GM15510 (cell line): ENCODE measurements at regions not wholly inside any gene's neighbourhood (a gene's known extent, or its start where the extent isn't known, plus 50 kb on each side); places are given as distances from the start of the nearest gene placed in this dataset.

Experiments
- POLR2A ChIP-seq: IDR thresholded peaks from 3 replicates; pipeline ENCODE4 v1.6.1; 2011; ENCODE audit warnings: borderline replicate concordance; ENCODE audit not compliant: insufficient read length; ENCODE audit errors: extremely low read depth

DNA sequence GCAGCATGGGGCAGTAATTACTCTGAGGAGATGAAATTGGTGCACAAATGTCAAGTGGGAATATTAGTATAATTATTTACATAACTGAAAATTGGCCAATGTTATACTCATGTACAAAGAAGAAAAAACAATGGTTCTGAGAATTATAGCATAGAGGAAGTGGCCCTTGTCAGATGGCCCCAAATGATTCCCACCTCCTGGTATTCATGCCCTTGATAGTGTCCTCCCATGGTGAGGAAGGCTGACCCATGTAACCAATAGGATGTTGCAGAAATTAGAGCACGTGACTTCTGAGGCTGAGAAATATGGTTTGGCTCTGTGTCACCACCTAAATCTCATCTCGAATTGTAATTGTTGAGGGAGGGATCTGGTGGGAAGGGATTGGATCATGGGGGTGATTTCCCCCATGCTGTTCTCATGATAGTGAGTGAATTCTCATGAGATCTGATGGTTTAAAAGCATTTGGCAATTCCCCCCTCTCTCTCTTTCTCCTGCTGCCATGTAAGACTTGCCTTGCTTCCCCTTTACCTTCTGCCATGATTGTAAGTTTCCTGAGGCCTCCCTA, 368.5 kb downstream of the SHQ1 start:
- TF ChIP-seq POLR2A: no peak

DNA sequence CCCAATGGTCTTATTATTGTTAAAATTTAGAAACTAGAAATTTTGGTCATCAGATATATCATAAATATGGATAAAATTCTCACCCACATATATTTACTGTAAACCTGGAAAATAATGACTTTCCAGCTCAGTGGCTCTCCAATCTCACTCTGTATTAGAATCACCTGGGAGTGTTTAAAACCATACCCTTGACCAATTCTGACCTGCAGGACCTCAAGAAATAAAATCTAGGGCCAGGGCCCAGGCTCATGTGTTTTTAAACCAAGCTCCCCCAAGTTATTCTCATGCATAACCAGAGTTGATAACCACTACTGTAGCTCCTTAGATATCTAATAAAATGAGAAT, 372.1 kb downstream of the SHQ1 start:
- TF ChIP-seq POLR2A: no peak

GRCh38 chr3:72475258-72476138, 372.7 kb downstream of the SHQ1 start:
- no peak for TF ChIP-seq POLR2A

GRCh38 chr3:72474775-72475174, 373.5 kb downstream of the SHQ1 start:
- no peak for TF ChIP-seq POLR2A

DNA sequence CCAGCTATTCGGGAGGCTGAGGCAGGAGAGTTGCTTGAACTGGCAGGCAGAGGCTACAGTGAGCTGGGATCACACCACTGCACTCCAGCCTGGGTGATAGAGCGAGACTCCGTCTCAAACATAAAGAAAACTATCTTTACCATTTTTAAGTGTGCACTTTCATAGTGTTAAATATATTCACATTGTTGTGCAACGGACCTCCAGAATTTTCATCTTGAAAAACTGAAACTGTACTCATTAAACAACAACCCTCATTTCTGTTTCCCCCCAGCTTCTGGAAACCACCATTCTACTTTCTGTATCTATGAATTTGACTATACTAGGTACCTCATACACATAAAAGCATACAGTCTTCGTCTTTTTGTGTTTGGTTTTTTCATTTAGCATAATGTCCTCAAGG, 375.1 kb downstream of the SHQ1 start:
- TF ChIP-seq POLR2A: no peak

DNA sequence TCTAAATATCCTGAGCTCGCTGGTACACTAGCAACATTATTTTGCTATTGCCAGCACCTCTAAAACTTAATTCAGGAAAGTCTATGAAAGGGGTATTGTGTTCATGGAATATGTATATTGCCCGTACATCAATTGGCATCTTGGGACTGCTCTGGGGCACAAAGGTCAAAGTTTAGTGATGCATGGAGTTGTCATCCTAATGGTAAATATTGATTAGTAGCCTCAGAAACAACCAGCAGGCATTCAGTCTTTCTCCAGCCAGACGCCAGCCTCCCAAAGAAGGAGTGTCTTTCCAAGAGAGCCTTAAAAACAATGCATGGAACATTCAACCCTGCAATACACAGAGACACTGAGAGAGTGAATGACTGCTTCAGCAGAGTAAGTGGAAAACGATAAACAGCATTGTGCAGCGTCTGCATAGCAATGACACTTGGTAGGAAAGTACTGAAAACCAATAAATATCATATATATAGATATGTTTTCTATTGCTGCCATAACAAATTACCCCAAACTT, 377.3 kb downstream of the SHQ1 start:
- no peak for TF ChIP-seq POLR2A

- TF ChIP-seq POLR2A: no peak
These were observed 382.4 kb downstream of the SHQ1 start for GRCh38 chr3:72465853-72466252.

- TF ChIP-seq POLR2A: no peak
These were observed 385.2 kb downstream of the SHQ1 start for GRCh38 chr3:72463083-72463482.

- no peak for TF ChIP-seq POLR2A
These were observed 385.6 kb downstream of the SHQ1 start for GRCh38 chr3:72462595-72463011.

DNA sequence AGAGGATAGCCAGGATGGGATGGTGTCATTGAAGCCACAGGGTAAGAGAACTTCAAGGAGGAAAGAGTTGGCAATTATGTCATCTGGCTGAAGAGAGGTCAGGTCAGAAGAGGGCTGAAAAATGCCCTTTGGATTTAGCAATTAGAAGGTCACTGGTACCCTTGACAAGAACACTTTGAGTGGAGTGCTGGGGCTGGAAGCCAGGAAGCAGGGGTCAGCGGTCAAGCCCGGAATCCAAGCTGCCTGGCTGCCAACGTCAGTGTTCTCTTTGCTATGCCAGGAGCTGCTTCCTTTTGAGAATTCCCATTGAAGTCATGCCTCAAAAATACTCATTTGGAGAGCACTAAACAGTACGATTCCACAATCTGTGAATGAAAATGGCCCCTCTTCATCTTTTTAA, 386.5 kb downstream of the SHQ1 start:
- TF ChIP-seq POLR2A: no peak

- no peak for TF ChIP-seq POLR2A
These were observed 387.8 kb downstream of the SHQ1 start for GRCh38 chr3:72460205-72461174.

DNA sequence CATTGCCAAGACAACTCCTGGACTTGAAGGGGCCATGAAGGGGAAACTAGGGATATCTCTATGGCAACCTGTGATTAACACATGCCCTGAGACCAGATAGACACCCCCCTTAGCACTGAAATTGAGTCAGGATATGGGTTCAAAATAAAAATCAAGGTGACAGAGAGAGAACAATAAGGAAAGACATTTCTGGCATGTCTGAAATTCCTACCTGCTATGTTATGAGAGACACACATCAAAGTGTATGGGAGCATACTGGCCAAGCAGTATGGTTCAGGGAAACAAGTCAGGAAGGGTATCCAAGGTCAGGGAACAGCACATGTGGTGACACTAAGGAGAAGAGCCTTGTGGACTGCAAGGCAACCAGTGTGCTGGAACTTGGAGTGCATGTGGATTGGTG, 388.7 kb downstream of the SHQ1 start:
- no peak for TF ChIP-seq POLR2A

- TF ChIP-seq POLR2A: no peak
These were observed 389.9 kb downstream of the SHQ1 start for GRCh38 chr3:72458375-72458774.

GRCh38 chr3:72454441-72454840, 393.8 kb downstream of the SHQ1 start:
- no peak for TF ChIP-seq POLR2A

GRCh38 chr3:72453706-72454105, 394.5 kb downstream of the SHQ1 start:
- TF ChIP-seq POLR2A: no peak
